ENCODE measurements at regions not wholly inside any gene's neighbourhood (a gene's known extent, or its start where the extent isn't known, plus 50 kb on each side); places are given as distances from the start of the nearest gene placed in this dataset.

GRCh38 chr3:5270666-5271371, 83.3 kb downstream of the EDEM1 start:
- no peak for DNase-seq

GRCh38 chr3:5271372-5271683, 83.8 kb downstream of the EDEM1 start:
- DNase-seq: no peak

GRCh38 chr3:5272387-5272786, 84.9 kb downstream of the EDEM1 start:
- DNase-seq: no peak

GRCh38 chr3:5274091-5274490, 86.6 kb downstream of the EDEM1 start:
- no peak for DNase-seq

- no peak for DNase-seq
Observed at GRCh38 chr3:5275529-5275928, 88.0 kb downstream of the EDEM1 start.

GRCh38 chr3:5276934-5277333, 89.4 kb downstream of the EDEM1 start:
- DNase-seq: no peak

GRCh38 chr3:5277612-5278236, 90.2 kb downstream of the EDEM1 start:
- no peak for DNase-seq

GRCh38 chr3:5278666-5279065, 91.2 kb downstream of the EDEM1 start:
- no peak for DNase-seq

- DNase-seq: no peak
Observed at GRCh38 chr3:5282703-5283102, 95.2 kb downstream of the EDEM1 start.

GRCh38 chr3:5285439-5285838, 97.9 kb downstream of the EDEM1 start:
- DNase-seq: no peak

- DNase-seq: no peak
Observed at GRCh38 chr3:5290915-5291314, 103.4 kb downstream of the EDEM1 start.

- no peak for DNase-seq
Observed at GRCh38 chr3:5292512-5292911, 105.0 kb downstream of the EDEM1 start.

GRCh38 chr3:5293207-5293606, 105.7 kb downstream of the EDEM1 start:
- no peak for DNase-seq

GRCh38 chr3:5294356-5294755, 106.8 kb downstream of the EDEM1 start:
- no peak for DNase-seq

- no peak for DNase-seq
Observed at GRCh38 chr3:5295191-5295690, 107.7 kb downstream of the EDEM1 start.

- no peak for DNase-seq
Observed at GRCh38 chr3:5296362-5296761, 108.9 kb downstream of the EDEM1 start.

GRCh38 chr3:5297895-5298294, 110.4 kb downstream of the EDEM1 start:
- DNase-seq: no peak

GRCh38 chr3:5298453-5298852, 110.9 kb downstream of the EDEM1 start:
- DNase-seq: no peak

- no peak for DNase-seq
Observed at GRCh38 chr3:5299161-5299560, 111.7 kb downstream of the EDEM1 start.

- no peak for DNase-seq
Observed at GRCh38 chr3:5300638-5301037, 113.1 kb downstream of the EDEM1 start.

GRCh38 chr3:5301651-5302297, 114.3 kb downstream of the EDEM1 start:
- no peak for DNase-seq

GRCh38 chr3:5302661-5303060, 115.2 kb downstream of the EDEM1 start:
- DNase-seq: no peak

GRCh38 chr3:5304188-5304587, 116.7 kb downstream of the EDEM1 start:
- no peak for DNase-seq
